C4-2B (cell line): ENCODE measurements at regions not wholly inside any gene's neighbourhood (a gene's known extent, or its start where the extent isn't known, plus 50 kb on each side); places are given as distances from the start of the nearest gene placed in this dataset.

Experiments
- H3K27ac ChIP-seq: fragments of 450-650 bp; 2 replicates; pipeline ENCODE4 v1.5.1; 2017
- ZFX ChIP-seq: fragments of 450-650 bp; IDR thresholded peaks from 2 replicates; pipeline ENCODE4 v1.6.1; 2017
- TF ChIP-seq, protein P1 (sequence below): fragments of 450-650 bp; conservative IDR thresholded peaks from 2 replicates; pipeline ENCODE4 v1.5.1; 2017; ENCODE audit warnings: mild to moderate bottlenecking

DNA sequence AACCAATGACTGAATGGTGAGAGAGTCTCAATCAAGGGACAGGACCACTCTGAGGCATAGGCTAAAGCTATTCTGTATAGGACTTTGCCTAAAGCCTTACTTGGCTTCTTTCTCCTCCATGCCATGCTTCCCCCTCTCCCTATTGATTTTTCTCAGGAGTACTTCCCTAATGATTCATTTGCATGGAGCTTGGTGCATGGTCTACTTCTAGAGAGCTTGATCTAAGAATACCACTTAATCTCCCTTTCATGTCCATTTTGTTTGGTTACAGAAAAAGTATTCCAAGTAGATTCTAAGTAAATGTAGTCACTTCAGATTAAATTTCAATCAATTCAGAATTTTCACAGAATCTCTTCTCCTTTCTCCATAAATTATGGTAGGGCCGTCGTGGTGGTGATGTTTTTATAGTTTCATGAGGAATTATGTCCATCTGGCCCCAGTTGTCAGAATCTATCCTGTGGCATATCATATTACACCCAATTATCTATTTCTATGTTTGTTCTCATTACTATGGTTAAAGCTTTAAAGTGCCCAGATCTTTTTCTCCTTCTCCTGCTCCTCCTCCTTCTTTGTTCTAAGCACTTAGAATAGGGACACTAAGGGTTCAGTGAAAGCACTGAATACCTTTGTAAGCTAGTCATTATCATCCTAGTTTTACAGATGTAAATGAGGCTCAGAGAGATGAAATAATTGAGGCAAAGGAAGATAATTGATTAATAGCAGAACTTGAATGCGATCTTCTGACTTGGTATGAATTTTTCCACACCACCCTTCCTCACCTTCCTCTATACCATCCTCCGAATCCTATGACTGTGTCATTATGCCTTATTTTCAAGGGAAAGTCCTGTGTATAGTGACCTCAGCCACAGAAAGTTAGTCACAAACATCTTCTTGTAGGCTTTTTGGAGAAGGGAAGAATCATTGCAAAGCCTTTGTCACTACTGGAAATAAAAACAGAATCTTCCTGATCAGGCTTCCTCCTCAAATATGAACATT lies 85.6 kb upstream of the ZRANB2 start:
- TF ChIP-seq, protein P1, sequence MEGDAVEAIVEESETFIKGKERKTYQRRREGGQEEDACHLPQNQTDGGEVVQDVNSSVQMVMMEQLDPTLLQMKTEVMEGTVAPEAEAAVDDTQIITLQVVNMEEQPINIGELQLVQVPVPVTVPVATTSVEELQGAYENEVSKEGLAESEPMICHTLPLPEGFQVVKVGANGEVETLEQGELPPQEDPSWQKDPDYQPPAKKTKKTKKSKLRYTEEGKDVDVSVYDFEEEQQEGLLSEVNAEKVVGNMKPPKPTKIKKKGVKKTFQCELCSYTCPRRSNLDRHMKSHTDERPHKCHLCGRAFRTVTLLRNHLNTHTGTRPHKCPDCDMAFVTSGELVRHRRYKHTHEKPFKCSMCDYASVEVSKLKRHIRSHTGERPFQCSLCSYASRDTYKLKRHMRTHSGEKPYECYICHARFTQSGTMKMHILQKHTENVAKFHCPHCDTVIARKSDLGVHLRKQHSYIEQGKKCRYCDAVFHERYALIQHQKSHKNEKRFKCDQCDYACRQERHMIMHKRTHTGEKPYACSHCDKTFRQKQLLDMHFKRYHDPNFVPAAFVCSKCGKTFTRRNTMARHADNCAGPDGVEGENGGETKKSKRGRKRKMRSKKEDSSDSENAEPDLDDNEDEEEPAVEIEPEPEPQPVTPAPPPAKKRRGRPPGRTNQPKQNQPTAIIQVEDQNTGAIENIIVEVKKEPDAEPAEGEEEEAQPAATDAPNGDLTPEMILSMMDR: no peak
- no peak overlapping the region for H3K27ac ChIP-seq

GRCh38 chr1:71157715-71158114 lies 76.9 kb upstream of the ZRANB2 start:
- H3K27ac ChIP-seq: no peak overlapping the region
- TF ChIP-seq ZFX: no peak

GRCh38 chr1:71157151-71157550 lies 76.3 kb upstream of the ZRANB2 start:
- H3K27ac ChIP-seq: no peak overlapping the region
- TF ChIP-seq, protein P1: no peak
- no peak for TF ChIP-seq ZFX

GRCh38 chr1:71156590-71156989 lies 75.8 kb upstream of the ZRANB2 start:
- H3K27ac ChIP-seq: no peak overlapping the region
- TF ChIP-seq, protein P1: no peak
- TF ChIP-seq ZFX: no peak

GRCh38 chr1:71154429-71154828 lies 73.6 kb upstream of the ZRANB2 start:
- TF ChIP-seq ZFX: no peak
- TF ChIP-seq, protein P1: no peak
- no peak overlapping the region for H3K27ac ChIP-seq

DNA sequence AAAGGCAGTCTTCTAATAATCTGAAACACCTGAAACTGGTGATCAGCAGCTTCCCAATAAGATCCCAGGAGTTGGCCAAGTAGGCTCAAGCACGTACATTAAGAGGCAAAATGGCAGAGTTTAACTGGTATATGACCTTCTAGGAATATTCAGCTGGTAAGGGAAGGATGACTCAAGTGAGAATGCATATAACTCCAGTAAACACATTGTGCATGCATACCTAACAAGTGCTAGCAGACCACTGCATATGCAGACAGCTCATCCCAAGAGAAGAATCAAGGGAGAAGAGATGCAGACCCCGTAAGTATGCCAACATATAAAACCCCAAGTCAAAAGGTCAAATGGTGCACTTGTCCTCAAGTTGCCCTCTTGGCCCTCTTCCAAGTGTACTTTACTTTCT lies 73.0 kb upstream of the ZRANB2 start:
- no peak overlapping the region for H3K27ac ChIP-seq
- TF ChIP-seq, protein P1: no peak
- TF ChIP-seq ZFX: no peak

DNA sequence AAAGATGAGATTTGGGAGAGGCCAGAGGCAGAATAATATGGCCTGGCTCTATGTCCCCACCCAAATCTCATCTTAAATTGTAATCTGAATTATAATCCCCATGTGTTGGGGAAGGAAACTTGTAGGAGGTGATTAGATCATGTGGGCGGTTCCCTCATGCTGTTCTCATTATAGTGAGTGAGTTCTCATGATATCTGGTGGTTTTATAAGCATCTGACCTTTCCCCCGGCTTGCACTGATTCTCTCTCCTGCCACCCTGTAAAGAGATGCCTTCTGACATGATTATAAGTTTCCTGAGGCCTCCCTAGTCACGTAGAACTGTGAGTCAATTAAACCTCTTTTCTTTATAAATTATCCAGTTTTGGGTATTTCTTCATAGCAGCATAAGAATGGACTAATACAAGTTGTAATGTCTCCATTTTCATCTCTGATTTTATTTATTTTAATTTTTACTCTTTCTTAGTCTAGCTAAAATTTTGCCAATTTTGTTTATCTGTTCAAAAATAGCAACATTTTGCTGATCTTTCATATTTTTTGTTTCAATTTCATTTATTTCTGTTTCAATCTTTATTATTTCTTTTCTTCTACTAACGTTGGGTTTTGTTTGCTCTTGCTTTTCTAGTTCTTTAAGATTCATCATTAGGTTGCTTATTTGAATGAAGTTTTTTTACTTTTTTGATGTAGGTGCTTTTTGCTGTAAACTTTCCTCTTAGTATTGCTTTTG lies 67.0 kb upstream of the ZRANB2 start:
- TF ChIP-seq, protein P1: no peak
- no peak for TF ChIP-seq ZFX
- H3K27ac ChIP-seq: no peak overlapping the region
